GM12865 (cell line): ENCODE measurements at regions not wholly inside any gene's neighbourhood (a gene's known extent, or its start where the extent isn't known, plus 50 kb on each side); places are given as distances from the start of the nearest gene placed in this dataset.

ENCODE experiments used
- DNase-seq: peaks from one replicate; pipeline ENCODE4 v3.0.0; 2010; ENCODE audit warnings: low read depth
- H3K4me3 ChIP-seq: 2 replicates; pipeline ENCODE4 v1.5.1; 2011; ENCODE audit warnings: mild to moderate bottlenecking, low read depth, low read length, control low read depth
- TF ChIP-seq, protein P1 (sequence below): IDR thresholded peaks from 2 replicates; pipeline ENCODE4 v1.5.1; 2011; ENCODE audit warnings: low read length, control low read depth, low read depth, inconsistent platforms; ENCODE audit not compliant: insufficient read depth; ENCODE audit errors: missing control alignments

DNA sequence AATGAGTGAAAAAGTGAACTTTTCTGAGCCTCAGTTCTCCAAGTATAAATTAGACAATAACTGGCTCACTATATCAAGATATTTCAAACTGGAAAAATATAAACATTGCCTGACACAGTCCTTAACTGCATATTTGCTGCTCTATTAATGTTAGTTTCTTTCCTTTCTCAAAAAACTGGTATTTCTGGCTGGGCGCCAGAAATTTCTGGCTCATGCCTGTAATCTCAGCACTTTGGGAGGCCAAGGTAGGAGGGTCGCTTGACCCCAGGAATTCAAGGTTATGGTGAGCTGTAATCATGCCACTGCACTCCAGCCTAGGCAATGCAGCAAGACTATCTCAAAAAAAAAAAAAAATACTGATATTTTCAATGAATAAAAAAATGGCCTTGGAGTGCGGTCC lies 227.0 kb downstream of the MAGEB17 start:
- H3K4me3 ChIP-seq: no peak overlapping the region
- TF ChIP-seq, protein P1, sequence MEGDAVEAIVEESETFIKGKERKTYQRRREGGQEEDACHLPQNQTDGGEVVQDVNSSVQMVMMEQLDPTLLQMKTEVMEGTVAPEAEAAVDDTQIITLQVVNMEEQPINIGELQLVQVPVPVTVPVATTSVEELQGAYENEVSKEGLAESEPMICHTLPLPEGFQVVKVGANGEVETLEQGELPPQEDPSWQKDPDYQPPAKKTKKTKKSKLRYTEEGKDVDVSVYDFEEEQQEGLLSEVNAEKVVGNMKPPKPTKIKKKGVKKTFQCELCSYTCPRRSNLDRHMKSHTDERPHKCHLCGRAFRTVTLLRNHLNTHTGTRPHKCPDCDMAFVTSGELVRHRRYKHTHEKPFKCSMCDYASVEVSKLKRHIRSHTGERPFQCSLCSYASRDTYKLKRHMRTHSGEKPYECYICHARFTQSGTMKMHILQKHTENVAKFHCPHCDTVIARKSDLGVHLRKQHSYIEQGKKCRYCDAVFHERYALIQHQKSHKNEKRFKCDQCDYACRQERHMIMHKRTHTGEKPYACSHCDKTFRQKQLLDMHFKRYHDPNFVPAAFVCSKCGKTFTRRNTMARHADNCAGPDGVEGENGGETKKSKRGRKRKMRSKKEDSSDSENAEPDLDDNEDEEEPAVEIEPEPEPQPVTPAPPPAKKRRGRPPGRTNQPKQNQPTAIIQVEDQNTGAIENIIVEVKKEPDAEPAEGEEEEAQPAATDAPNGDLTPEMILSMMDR: no peak
- no peak for DNase-seq

DNA sequence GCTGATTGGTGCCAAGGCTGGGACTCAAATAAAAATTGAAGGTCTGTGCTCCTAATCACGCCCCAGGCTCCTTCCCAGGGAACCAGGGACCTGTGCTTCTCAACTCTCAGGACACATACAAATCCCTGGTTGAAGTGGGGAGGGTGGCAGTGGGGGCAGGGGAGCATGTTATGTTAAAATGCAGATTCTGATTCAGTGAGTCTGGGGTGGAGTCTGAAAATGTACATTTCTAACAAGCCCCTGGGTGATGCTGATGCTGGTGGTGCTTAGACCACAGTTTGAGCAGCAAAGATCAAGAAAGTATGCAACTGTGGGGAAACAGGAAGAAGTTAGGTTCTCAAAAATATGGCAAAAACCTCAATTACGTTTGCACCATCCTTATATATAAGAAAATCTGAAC lies 236.5 kb downstream of the MAGEB17 start:
- TF ChIP-seq, protein P1: no peak

DNA sequence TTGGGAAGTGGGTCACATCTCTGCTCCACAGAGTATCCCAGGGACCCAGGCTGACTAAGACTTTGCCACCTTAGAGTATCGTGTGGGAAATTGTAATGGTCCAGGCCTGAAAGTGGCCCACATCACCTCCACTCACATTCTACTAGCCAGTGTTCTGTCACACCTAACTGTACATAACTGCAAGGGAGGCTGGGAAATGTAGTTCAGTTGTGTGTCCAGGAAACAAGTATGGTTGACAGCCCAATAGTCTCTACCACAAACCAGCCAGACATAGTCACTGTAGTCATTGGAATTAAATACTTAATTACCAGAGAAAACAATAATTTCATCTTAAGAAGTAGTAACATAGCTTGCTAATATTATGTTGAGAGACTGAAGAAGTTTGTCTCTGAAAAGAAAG lies 233.4 kb upstream of the S100G start:
- DNase-seq: no peak
- no peak overlapping the region for H3K4me3 ChIP-seq
- TF ChIP-seq, protein P1: no peak

More for the DNA sequence above, 236.5 kb downstream of the MAGEB17 start:
- no peak for DNase-seq
- no peak overlapping the region for H3K4me3 ChIP-seq

DNA sequence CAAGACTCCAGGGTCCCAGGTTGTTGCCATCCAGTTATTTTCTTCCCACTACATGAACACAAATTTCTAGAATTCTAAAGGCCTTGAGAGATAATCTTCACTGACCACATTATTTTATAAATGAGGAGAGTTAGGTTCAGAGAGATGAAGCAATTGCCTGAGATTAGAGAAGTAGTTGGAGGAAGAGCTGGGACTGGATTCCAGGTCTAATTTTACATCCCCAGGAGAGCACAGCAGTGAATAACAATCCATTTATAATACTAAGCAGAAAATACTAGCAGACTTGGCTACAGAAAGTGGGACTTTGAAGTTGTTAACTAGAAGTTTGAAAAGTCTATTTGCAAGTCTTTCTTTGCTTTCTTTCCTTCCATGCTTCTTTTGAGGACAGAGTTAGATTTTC lies 231.3 kb upstream of the S100G start:
- no peak overlapping the region for H3K4me3 ChIP-seq
- no peak for DNase-seq
- TF ChIP-seq, protein P1: no peak

DNA sequence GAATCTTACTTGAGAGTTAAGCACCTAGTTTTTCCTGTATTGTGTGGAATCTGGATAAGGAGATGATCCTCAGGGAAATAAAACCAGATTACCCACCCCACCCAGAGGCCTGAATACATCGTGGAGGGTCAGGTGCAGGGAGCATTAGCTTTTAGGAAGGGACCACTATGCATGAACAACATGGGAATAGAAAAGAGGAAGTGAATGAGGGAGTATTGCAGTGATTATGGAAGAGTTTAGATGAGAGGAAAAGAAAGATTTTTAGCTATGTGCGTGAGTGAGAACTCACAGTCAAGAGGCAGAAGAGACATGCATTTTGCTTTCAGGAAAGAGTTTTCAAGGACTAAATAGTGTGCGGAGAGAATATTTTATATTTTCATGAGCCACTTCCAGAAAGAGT lies 222.3 kb upstream of the S100G start:
- no peak overlapping the region for H3K4me3 ChIP-seq
- TF ChIP-seq, protein P1: no peak
- no peak for DNase-seq

DNA sequence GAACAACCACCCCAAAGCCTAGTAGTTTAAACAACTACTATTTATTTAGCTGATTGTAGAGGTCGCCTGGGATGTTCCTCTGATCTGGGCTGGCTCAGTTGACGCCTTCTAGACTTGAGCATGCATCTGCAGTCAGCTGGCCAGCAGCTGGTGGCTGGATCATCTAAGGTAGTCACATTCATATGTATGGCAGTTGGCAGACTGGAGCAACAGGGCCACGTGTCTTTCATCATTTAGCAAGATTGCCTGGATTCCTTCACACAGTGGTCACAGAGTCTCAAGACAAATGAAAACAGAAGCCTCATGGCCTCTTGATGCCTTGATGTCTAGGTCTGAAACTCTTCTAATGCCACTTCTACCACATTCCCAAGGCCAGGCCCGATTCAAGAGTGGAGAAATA lies 220.6 kb upstream of the S100G start:
- no peak overlapping the region for H3K4me3 ChIP-seq
- DNase-seq: no peak
- TF ChIP-seq, protein P1: no peak

DNA sequence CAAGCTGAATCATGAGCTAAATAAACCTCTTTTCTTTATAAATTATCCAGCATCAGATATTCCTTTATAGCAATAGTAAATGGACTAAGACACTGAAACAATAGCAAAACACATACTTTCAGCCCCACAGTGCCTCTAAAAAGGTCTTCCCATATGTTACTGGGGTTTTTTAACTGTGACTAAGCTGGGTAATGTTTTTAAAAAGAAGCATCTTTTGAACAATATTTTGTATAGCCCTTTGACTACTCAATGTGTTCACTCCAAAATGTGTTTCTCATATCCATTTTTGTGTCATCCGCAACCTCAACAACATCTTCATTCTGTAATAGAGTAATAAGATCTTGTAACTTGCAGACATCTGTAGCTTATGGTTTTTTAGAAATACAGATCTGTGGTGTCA lies 218.7 kb upstream of the S100G start:
- TF ChIP-seq, protein P1: no peak
- no peak overlapping the region for H3K4me3 ChIP-seq
- no peak for DNase-seq
